ENCODE measurements at regions not wholly inside any gene's neighbourhood (a gene's known extent, or its start where the extent isn't known, plus 50 kb on each side); places are given as distances from the start of the nearest gene placed in this dataset.

- DNase-seq (ENCODE audit: low read depth) = no peak
- H3K4me3 ChIP-seq (ENCODE audit: low read length) = no peak overlapping the region
- TF ChIP-seq CTCF (conservative IDR thresholded peaks at IDR 0.05; ENCODE audit: low read depth, low read length) = no peak
Observed at GRCh38 chr19:31979949-31980670, 365.3 kb upstream of the ZNF507 start.

DNA sequence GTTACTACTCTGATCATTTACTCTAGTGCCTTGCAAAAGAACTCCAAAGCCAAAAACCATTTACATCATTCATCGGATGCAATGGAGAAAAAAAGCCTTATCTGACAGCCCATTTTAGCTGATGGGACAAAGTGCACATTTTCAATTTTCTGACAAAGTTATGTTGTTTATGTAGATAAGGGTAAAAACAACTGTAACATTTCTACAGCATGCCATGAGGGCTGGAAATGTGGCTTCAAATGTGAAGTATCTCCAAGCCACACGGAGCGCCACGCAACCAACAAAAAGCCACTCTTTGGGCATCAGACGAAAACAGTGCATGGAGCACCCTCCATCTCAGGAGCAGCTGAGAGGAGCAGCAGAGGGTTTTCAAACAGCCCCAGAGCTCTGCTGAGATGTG is 364.6 kb upstream of the ZNF507 start:
- DNase-seq (ENCODE audit: low read depth) = no peak
- H3K4me3 ChIP-seq (ENCODE audit: low read length) = no peak overlapping the region
- no peak for TF ChIP-seq CTCF (conservative IDR thresholded peaks at IDR 0.05; ENCODE audit: low read depth, low read length)

GRCh38 chr19:31981545-31981944 is 363.9 kb upstream of the ZNF507 start:
- DNase-seq (ENCODE audit: low read depth) = no peak
- TF ChIP-seq CTCF (conservative IDR thresholded peaks at IDR 0.05; ENCODE audit: low read depth, low read length) = no peak
- H3K4me3 ChIP-seq (ENCODE audit: low read length) = no peak overlapping the region

GRCh38 chr19:31983647-31984046 is 361.8 kb upstream of the ZNF507 start:
- TF ChIP-seq CTCF (conservative IDR thresholded peaks at IDR 0.05; ENCODE audit: low read depth, low read length) = no peak
- no peak overlapping the region for H3K4me3 ChIP-seq (ENCODE audit: low read length)

DNA sequence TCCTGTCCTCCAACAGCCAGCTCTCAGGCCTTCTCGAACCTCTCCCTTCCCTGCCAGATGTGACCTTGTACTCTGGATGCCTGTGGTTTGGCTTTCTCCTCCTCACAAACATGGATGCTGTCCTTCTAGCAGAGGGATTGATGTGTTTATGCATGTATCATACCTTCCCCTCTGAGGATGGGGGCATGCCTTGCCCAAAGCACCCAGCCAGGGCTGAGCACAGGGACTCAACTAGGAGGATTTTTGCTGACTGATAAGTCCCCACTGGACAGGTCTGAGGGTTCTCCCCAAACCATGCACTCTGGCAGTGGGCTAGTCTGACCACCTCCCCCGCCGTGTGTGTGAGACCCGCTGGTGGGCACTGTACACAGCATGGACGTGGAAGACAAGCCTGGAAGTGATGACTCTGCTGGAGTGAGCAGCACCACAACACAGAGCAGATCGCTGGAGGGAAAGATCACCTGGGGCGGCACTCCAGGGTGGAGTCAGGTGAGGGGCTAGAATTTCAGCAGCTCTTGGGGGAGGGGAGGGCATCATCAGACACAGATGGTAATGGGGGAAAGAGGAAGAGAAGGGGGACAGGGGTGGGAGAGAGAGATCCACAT is 360.3 kb upstream of the ZNF507 start:
- no peak overlapping the region for H3K4me3 ChIP-seq (ENCODE audit: low read length)
- DNase-seq (ENCODE audit: low read depth) = no peak
- TF ChIP-seq CTCF (conservative IDR thresholded peaks at IDR 0.05; ENCODE audit: low read depth, low read length) = no peak

More at GRCh38 chr19:31983647-31984046, 361.8 kb upstream of the ZNF507 start:
- no peak for DNase-seq (ENCODE audit: low read depth)

GRCh38 chr19:31986951-31987350 is 358.5 kb upstream of the ZNF507 start:
- no peak for TF ChIP-seq CTCF (conservative IDR thresholded peaks at IDR 0.05; ENCODE audit: low read depth, low read length)
- H3K4me3 ChIP-seq (ENCODE audit: low read length) = no peak overlapping the region
- no peak for DNase-seq (ENCODE audit: low read depth)

GRCh38 chr19:31988256-31988655 is 357.2 kb upstream of the ZNF507 start:
- DNase-seq (ENCODE audit: low read depth) = no peak
- no peak for TF ChIP-seq CTCF (conservative IDR thresholded peaks at IDR 0.05; ENCODE audit: low read depth, low read length)
- no peak overlapping the region for H3K4me3 ChIP-seq (ENCODE audit: low read length)
